IMR-90 (cell line): ENCODE measurements at regions not wholly inside any gene's neighbourhood (a gene's known extent, or its start where the extent isn't known, plus 50 kb on each side); places are given as distances from the start of the nearest gene placed in this dataset.

Source experiments
- ATAC-seq: fragments of 200-7000 bp; cut with Tn5 transposase; 2 replicates; pipeline ENCODE4 v1.9.1; 2020; ENCODE audit warnings: low read depth, mild to moderate bottlenecking, moderate library complexity
- BruUV-seq: library from RNA; stranded (reverse); fragments of 400-500 nt; replicated peaks from 2 replicates; lab custom pipeline; 2021; lab: Mats Ljungman, UMichigan
- CTCF ChIA-PET: fragments of 300-600 bp; formaldehyde crosslinking; extraction: SDS; loops from one replicate; lab custom pipeline; 2021; ENCODE audit warnings: antibody characterized with exemption; lab: Yijun Ruan, JAX
- POLR2A ChIA-PET: fragments of 300-600 bp; sonication (Branson Sonifier 250); formaldehyde crosslinking; loops from one replicate; lab custom pipeline; 2022; ENCODE audit warnings: antibody characterized with exemption; ENCODE audit not compliant: unreplicated experiment; lab: Charles Lee
- DNase-seq: peaks from one replicate; pipeline ENCODE4 v3.0.0; 2013
- H2AFZ ChIP-seq: replicated peaks from 2 replicates; pipeline ENCODE3; 2013; ENCODE audit warnings: low read length, mild to moderate bottlenecking; ENCODE audit not compliant: poor library complexity
- H2AK5ac ChIP-seq: 2 replicates; pipeline ENCODE4 v1.6.1; 2013; ENCODE audit warnings: low read depth, low read length, inconsistent platforms
- H2AK9ac ChIP-seq: replicated peaks from 2 replicates; pipeline ENCODE3; 2013; ENCODE audit warnings: mild to moderate bottlenecking, low read depth, low read length, moderate library complexity; ENCODE audit not compliant: poor library complexity
- H2BK120ac ChIP-seq: 2 replicates; pipeline ENCODE4 v1.6.1; 2013; ENCODE audit warnings: low read depth, low read length, inconsistent platforms
- H2BK15ac ChIP-seq: 3 replicates; pipeline ENCODE4 v1.6.1; 2013; ENCODE audit warnings: low read depth, low read length, inconsistent platforms
- H2BK20ac ChIP-seq: 2 replicates; pipeline ENCODE4 v1.6.1; 2013; ENCODE audit warnings: low read depth, mild to moderate bottlenecking, inconsistent platforms, low read length, moderate library complexity
- H2BK5ac ChIP-seq: 2 replicates; pipeline ENCODE4 v1.6.1; 2013; ENCODE audit warnings: mild to moderate bottlenecking, low read depth, low read length, inconsistent platforms; ENCODE audit not compliant: poor library complexity, severe bottlenecking
- H3K14ac ChIP-seq: replicated peaks from 2 replicates; pipeline ENCODE4 v1.6.1; 2013; ENCODE audit warnings: low read depth, low read length, inconsistent platforms
- H3K18ac ChIP-seq: 2 replicates; pipeline ENCODE4 v1.6.1; 2013; ENCODE audit warnings: low read depth, low read length, control low read depth
- H3K23ac ChIP-seq: 2 replicates; pipeline ENCODE4 v1.6.1; 2013; ENCODE audit warnings: low read depth, low read length, inconsistent platforms
- H3K27ac ChIP-seq: 2 replicates; pipeline ENCODE4 v1.5.1; 2013; ENCODE audit warnings: mild to moderate bottlenecking, control low read depth, low read length; ENCODE audit not compliant: insufficient read depth
- H3K27me3 ChIP-seq: 2 replicates; pipeline ENCODE4 v1.6.1; 2013; ENCODE audit warnings: low read length; ENCODE audit not compliant: control insufficient read depth, insufficient read depth
- H3K36me3 ChIP-seq: 2 replicates; pipeline ENCODE4 v1.6.1; 2013; ENCODE audit warnings: low read length, mixed read lengths; ENCODE audit not compliant: control insufficient read depth, insufficient read depth
- H3K4ac ChIP-seq: 2 replicates; pipeline ENCODE4 v1.6.1; 2013; ENCODE audit warnings: low read depth, low read length, inconsistent platforms
- H3K4me1 ChIP-seq: 2 replicates; pipeline ENCODE4 v1.6.1; 2013; ENCODE audit warnings: low read length, mixed read lengths; ENCODE audit not compliant: control insufficient read depth, insufficient read depth
- H3K4me2 ChIP-seq: 2 replicates; pipeline ENCODE4 v1.6.1; 2013; ENCODE audit warnings: low read depth, mild to moderate bottlenecking, control low read depth, low read length, moderate library complexity
- H3K4me3 ChIP-seq: 2 replicates; pipeline ENCODE4 v1.5.1; 2013; ENCODE audit warnings: low read depth, mild to moderate bottlenecking, control low read depth, low read length, moderate library complexity; ENCODE audit not compliant: insufficient read depth
- H3K56ac ChIP-seq: 2 replicates; pipeline ENCODE4 v1.6.1; 2013; ENCODE audit warnings: low read length, inconsistent platforms; ENCODE audit not compliant: insufficient read depth; ENCODE audit errors: extremely low read depth
- H3K79me1 ChIP-seq, 2 experiments: 2 replicates each; pipeline ENCODE4 v1.6.1; 2013; ENCODE audit warnings: low read length in 2 of 2, inconsistent platforms in 1 of 2, low read depth in 1 of 2
- H3K9ac ChIP-seq: 2 replicates; pipeline ENCODE4 v1.6.1; 2013; ENCODE audit warnings: low read depth, low read length, control low read depth
- H3K9me1 ChIP-seq: 2 replicates; pipeline ENCODE4 v1.6.1; 2013; ENCODE audit warnings: low read length, inconsistent platforms; ENCODE audit not compliant: insufficient read depth
- H3K9me3 ChIP-seq: 2 replicates; pipeline ENCODE4 v1.6.1; 2013; ENCODE audit warnings: low read length; ENCODE audit not compliant: control insufficient read depth, insufficient read depth
- H4K20me1 ChIP-seq: 2 replicates; pipeline ENCODE4 v1.6.1; 2013; ENCODE audit warnings: low read length, inconsistent platforms; ENCODE audit not compliant: insufficient read depth
- H4K5ac ChIP-seq: 2 replicates; pipeline ENCODE4 v1.6.1; 2013; ENCODE audit warnings: mild to moderate bottlenecking, low read depth, low read length, control low read depth
- H4K8ac ChIP-seq, 2 experiments: 2 replicates each; pipeline ENCODE4 v1.6.1; 2013; ENCODE audit warnings: low read depth in 2 of 2, low read length in 2 of 2, control low read depth in 1 of 2, inconsistent platforms in 1 of 2
- H4K91ac ChIP-seq: 2 replicates; pipeline ENCODE4 v1.6.1; 2013; ENCODE audit warnings: low read depth, low read length, inconsistent platforms; ENCODE audit not compliant: insufficient read depth
- BHLHE40 ChIP-seq: fragments of 150-350 bp; IDR thresholded peaks from 2 replicates; pipeline ENCODE4 v1.6.1; 2016; ENCODE audit warnings: mild to moderate bottlenecking, low read depth, low read length
- CEBPB ChIP-seq: IDR thresholded peaks from 2 replicates; pipeline ENCODE4 v1.6.1; 2012; ENCODE audit warnings: low read depth, low read length, improper control_type of control experiment
- CHD1 ChIP-seq: IDR thresholded peaks from 2 replicates; pipeline ENCODE4 v1.6.1; 2012; ENCODE audit warnings: low read depth, low read length, improper control_type of control experiment
- CTCF ChIP-seq: conservative IDR thresholded peaks from 2 replicates; pipeline ENCODE4 v1.5.1; 2012; ENCODE audit warnings: mild to moderate bottlenecking, low read depth, low read length, improper control_type of control experiment
- ELK1 ChIP-seq: fragments of 150-350 bp; IDR thresholded peaks from 2 replicates; pipeline ENCODE4 v1.6.1; 2016; ENCODE audit warnings: low read depth, mild to moderate bottlenecking, low read length, moderate library complexity, borderline replicate concordance
- FOS ChIP-seq: fragments of 150-350 bp; IDR thresholded peaks from 2 replicates; pipeline ENCODE4 v1.6.1; 2016; ENCODE audit warnings: low read depth, low read length
- MAFK ChIP-seq: IDR thresholded peaks from 2 replicates; pipeline ENCODE4 v1.6.1; 2012; ENCODE audit warnings: low read depth, low read length, improper control_type of control experiment
- MAZ ChIP-seq: IDR thresholded peaks from 2 replicates; pipeline ENCODE4 v1.6.1; 2012; ENCODE audit warnings: low read depth, mild to moderate bottlenecking, low read length, improper control_type of control experiment, moderate library complexity, borderline replicate concordance
- MXI1 ChIP-seq: IDR thresholded peaks from 2 replicates; pipeline ENCODE4 v1.6.1; 2012; ENCODE audit warnings: low read depth, mild to moderate bottlenecking, low read length, moderate library complexity, borderline replicate concordance
- NFE2L2 ChIP-seq: fragments of 150-350 bp; IDR thresholded peaks from 2 replicates; pipeline ENCODE4 v1.6.1; 2016; ENCODE audit warnings: low read depth, mild to moderate bottlenecking, low read length
- POLR2A ChIP-seq: IDR thresholded peaks from 2 replicates; pipeline ENCODE4 v1.6.1; 2012; ENCODE audit warnings: mild to moderate bottlenecking, low read depth, low read length
- RAD21 ChIP-seq: IDR thresholded peaks from 2 replicates; pipeline ENCODE4 v1.6.1; 2012; ENCODE audit warnings: low read length, improper control_type of control experiment
- RCOR1 ChIP-seq: IDR thresholded peaks from 2 replicates; pipeline ENCODE4 v1.6.1; 2012; ENCODE audit warnings: mild to moderate bottlenecking, low read length, improper control_type of control experiment; ENCODE audit not compliant: insufficient replicate concordance
- RFX5 ChIP-seq: IDR thresholded peaks from 2 replicates; pipeline ENCODE4 v1.8.0; 2012; ENCODE audit warnings: low read depth, mild to moderate bottlenecking, low read length, moderate library complexity
- SMC3 ChIP-seq: fragments of 150-350 bp; IDR thresholded peaks from 2 replicates; pipeline ENCODE4 v1.6.1; 2016; ENCODE audit warnings: low read depth, mild to moderate bottlenecking, antibody characterized with exemption, low read length, moderate library complexity
- USF2 ChIP-seq: fragments of 150-350 bp; IDR thresholded peaks from 2 replicates; pipeline ENCODE4 v1.6.1; 2017; ENCODE audit warnings: mild to moderate bottlenecking, antibody characterized with exemption, low read length, low read depth
- WGBS, 2 experiments: methylation state at CpG; one replicate each; pipeline versions ENCODE4 v1.1.5 to v1.1.7; 2013; ENCODE audit warnings: missing lambda C conversion rate in 2 of 2; ENCODE audit not compliant: insufficient read length in 1 of 2; ENCODE audit errors: extremely low coverage in 2 of 2; 5-methylcytosine and 5-hydroxymethylcytosine counted together
- dilution Hi-C: fragments of 300-500 bp; cut with HindIII; formaldehyde crosslinking; loops from one replicate; pipeline ENCODE4 v1.14.3; 2018; ENCODE audit warnings: low sequenced_read_pairs; ENCODE audit not compliant: unreplicated experiment
- in situ Hi-C: fragments of 300-500 bp; cut with MboI; formaldehyde crosslinking; loops from 3 replicates; pipeline ENCODE4 v1.14.3; 2019; ENCODE audit warnings: low sequenced_read_pairs, inconsistent platforms, mixed read lengths
- intact Hi-C: fragments of 100-400 bp; cut with micrococcal nuclease; formaldehyde crosslinking; loops from 2 replicates; pipeline ENCODE4 v1.10.0; 2022

- Histone ChIP-seq H4K20me1 (no peaks in the 10 kb centered on the region), H3K14ac (no peak overlapping the region), H3K18ac (no peak overlapping the region), H4K91ac (no peak overlapping the region), H2BK15ac (no peak overlapping the region), H3K9me1 (no peaks in the 10 kb centered on the region), H3K27me3 (peaks cover 59% of the 10 kb centered on the region), H2BK5ac (no peak overlapping the region), H3K79me1 (no peaks in the 10 kb centered on the region), H4K8ac (no peak overlapping the region), H2BK120ac (no peak overlapping the region), H3K4me1 (no peaks in the 10 kb centered on the region), H3K9me3 (no peaks in the 10 kb centered on the region), H3K23ac (no peak overlapping the region), H2AFZ (no peak overlapping the region), H3K4ac (no peak overlapping the region), H3K4me2 (no peak overlapping the region), H2BK20ac (no peak overlapping the region), H2AK5ac (no peak overlapping the region), H3K56ac (no peak overlapping the region), H3K4me3 (no peak overlapping the region), H3K36me3 (no peaks in the 10 kb centered on the region), H3K9ac (no peak overlapping the region), H4K5ac (no peak overlapping the region), H3K27ac (no peak overlapping the region), H2AK9ac (no peak overlapping the region)
- DNase-seq (no peak), ATAC-seq (no peak)
- in situ Hi-C loops = no loop called here
- TF ChIP-seq POLR2A (no peak), RAD21 (no peak), MXI1 (no peak), RCOR1 (no peak), BHLHE40 (no peak), ELK1 (no peak), CHD1 (no peak), CEBPB (no peak), MAZ (no peak), USF2 (no peak), NFE2L2 (no peak), FOS (no peak), MAFK (no peak), CTCF (no peak), SMC3 (no peak), RFX5 (no peak)
- ChIA-PET CTCF (no interaction called here), POLR2A (no interaction called here)
- no TSS peak for BruUV-seq
- WGBS, 2 experiments = 69% methylated on average over 4 of the region's 9 CpGs; no CpG with 5 or more reads in 1 of the 2 experiments
- dilution Hi-C loops = no loop called here
- intact Hi-C loops = no loop called here
Measured at GRCh38 chr17:77693301-77693700, 265.2 kb upstream of the TNRC6C start.
